ENCODE measurements at regions not wholly inside any gene's neighbourhood (a gene's known extent, or its start where the extent isn't known, plus 50 kb on each side); places are given as distances from the start of the nearest gene placed in this dataset.

DNA sequence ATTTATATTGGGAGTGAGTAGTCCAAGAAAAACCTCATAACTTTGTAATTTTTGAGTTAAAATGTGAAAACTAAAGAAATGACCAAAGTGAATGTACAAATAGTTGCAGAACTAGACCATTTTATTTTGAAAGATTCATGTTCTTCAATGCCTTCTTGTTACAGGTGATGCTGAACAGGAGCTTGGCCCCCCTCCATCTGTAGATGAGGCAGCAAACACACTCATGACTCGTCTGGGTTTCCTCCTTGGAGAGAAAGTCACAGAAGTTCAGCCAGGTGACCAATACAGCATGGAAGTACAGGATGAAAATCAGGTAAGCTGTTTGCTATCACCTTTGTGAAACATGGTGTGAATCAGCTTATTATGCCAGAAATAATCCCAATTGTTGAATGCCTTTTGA, 227.8 kb downstream of the TANC2 start:
- Histone ChIP-seq H3K27me3 (ENCODE audit: control insufficient read depth, insufficient read depth, low read length) (no peaks in the 10 kb centered on the region), H3K36me3 (ENCODE audit: control insufficient read depth, insufficient read depth, low read length) (peaks cover 2% of the 10 kb centered on the region), H3K4me3 (ENCODE audit: low read depth, low read length) (no peak overlapping the region)
- DNase-seq (ENCODE audit: low read depth): no peak
- CTCF ChIA-PET: no interaction called here
- POLR2A ChIA-PET: no interaction called here
- TF ChIP-seq CTCF (IDR thresholded peaks at IDR 0.05; ENCODE audit: insufficient read depth, low read depth, low read length): no peak

DNA sequence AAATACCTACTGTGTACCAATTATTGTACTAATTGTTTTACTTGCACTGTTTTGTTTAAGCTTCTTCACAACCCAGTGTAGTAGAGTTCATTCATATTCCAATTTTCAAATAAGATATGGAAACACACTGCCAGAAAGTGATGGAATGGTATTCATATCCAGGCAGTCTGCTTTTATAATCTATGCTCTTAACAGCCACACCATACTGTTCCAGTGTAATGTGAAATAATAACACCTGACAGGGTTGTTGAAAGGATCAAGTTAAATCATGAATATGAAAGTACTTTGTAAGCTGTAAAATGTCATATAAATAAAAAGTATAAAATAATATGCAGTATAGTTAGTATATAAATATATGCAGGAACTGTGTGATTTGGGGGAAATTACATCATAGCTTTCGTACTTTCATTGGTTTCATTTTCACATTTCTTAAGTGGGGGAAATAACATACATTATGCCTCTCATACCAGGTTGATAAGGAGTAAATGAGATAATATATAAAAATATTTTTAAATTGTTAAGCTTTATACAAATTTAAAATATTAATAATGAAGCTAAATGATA, 230.8 kb downstream of the TANC2 start:
- CTCF ChIA-PET: interaction anchor here (0.6 kb wide), 1 partner anchor 473 kb away, joined by 3 read pairs; no protein-coding TSS in a partner anchor
- TF ChIP-seq CTCF (IDR thresholded peaks at IDR 0.05; ENCODE audit: insufficient read depth, low read depth, low read length): no peak
- Histone ChIP-seq H3K36me3 (ENCODE audit: control insufficient read depth, insufficient read depth, low read length) (peaks cover 3% of the 10 kb centered on the region), H3K27me3 (ENCODE audit: control insufficient read depth, insufficient read depth, low read length) (no peaks in the 10 kb centered on the region), H3K4me3 (ENCODE audit: low read depth, low read length) (no peak overlapping the region)
- DNase-seq (ENCODE audit: low read depth): no peak
- POLR2A ChIA-PET: no interaction called here

DNA sequence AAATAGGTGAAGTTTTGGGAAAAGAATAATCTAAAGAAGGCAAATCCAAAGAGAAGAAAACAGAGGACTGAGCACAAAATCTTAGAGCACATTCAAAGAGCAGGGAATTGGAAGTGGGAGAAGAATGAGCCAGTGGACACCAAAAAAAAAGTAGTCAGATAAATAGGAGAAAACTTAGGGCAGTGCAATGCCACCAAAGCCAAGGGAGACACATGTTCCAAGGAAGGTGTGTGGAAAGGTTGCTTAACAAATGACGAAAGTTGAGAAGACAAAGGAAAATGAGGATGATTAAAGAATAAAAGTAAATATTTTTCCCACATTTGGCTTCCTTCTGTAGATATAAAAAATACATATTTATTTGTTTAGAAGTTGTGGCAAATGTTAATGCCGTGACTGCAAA, 237.6 kb downstream of the TANC2 start:
- CTCF ChIA-PET: no interaction called here
- POLR2A ChIA-PET: no interaction called here
- no peak for TF ChIP-seq CTCF (IDR thresholded peaks at IDR 0.05; ENCODE audit: insufficient read depth, low read depth, low read length)
- Histone ChIP-seq H3K36me3 (ENCODE audit: control insufficient read depth, insufficient read depth, low read length) (peaks cover 2% of the 10 kb centered on the region; the same call in 1 of the 2 replicates), H3K4me3 (ENCODE audit: low read depth, low read length) (no peak overlapping the region), H3K27me3 (ENCODE audit: control insufficient read depth, insufficient read depth, low read length) (no peaks in the 10 kb centered on the region)
- no peak for DNase-seq (ENCODE audit: low read depth)

- CTCF ChIA-PET: no interaction called here
- TF ChIP-seq CTCF (IDR thresholded peaks at IDR 0.05; ENCODE audit: insufficient read depth, low read depth, low read length): no peak
- no peak for DNase-seq (ENCODE audit: low read depth)
- POLR2A ChIA-PET: no interaction called here
- Histone ChIP-seq H3K4me3 (ENCODE audit: low read depth, low read length) (no peak overlapping the region), H3K36me3 (ENCODE audit: control insufficient read depth, insufficient read depth, low read length) (no peaks in the 10 kb centered on the region), H3K27me3 (ENCODE audit: control insufficient read depth, insufficient read depth, low read length) (no peaks in the 10 kb centered on the region)
Measured at GRCh38 chr17:63221939-63222338, 224.2 kb downstream of the CYB561 start.

DNA sequence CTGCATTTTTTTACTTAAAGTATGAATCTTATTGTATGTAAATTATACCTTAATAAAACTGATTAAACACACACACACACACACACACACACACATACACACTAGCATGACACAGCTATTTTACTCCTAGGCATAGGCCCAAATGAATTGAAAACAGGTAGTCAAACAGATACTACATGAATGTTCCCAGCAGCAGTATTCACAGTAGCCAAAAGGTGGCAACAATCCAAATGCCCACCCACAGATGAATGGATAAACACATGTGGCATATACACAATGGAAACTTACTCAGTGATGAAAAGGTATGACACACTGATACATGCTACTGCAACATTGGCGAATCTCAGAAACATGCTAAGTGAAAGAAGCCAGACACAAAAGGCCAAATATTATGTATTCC, 223.5 kb downstream of the CYB561 start:
- H3K4me3 ChIP-seq (ENCODE audit: low read depth, low read length): no peak overlapping the region
- no peak for TF ChIP-seq CTCF (IDR thresholded peaks at IDR 0.05; ENCODE audit: insufficient read depth, low read depth, low read length)
- H3K27me3 ChIP-seq (ENCODE audit: control insufficient read depth, insufficient read depth, low read length): no peaks in the 10 kb centered on the region
- ChIA-PET CTCF (no interaction called here), POLR2A (no interaction called here)
- DNase-seq (ENCODE audit: low read depth): no peak
- no peaks in the 10 kb centered on the region for H3K36me3 ChIP-seq (ENCODE audit: control insufficient read depth, insufficient read depth, low read length)

All from BJ (cell line).